ENCODE measurements at regions not wholly inside any gene's neighbourhood (a gene's known extent, or its start where the extent isn't known, plus 50 kb on each side); places are given as distances from the start of the nearest gene placed in this dataset.

DNA sequence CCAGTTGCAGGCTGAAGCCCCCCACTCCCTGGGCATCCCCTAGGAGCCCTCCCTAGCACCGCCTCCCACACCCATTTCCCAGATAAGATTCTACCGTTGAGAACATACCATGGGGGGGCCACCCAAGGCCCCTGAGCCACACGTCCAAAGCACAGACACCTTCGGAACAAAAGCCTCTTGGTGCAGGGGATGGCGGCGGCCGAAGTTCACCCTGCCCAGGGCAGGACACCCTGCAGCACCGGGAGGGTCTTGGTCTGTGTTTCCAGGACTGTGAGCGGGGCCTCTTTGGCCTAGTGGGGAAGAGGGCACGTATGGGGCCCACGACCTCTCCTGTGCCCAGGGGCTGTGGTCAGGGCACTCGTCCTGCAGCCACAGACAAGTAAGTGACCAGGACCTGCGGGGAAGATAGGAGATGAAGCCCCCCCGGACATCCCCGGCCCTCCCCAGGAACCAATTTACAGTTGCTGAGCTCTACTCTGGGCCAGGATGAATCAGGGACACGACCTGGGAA, 154.3 kb upstream of the C14orf180 start:
- TF ChIP-seq, protein P1, sequence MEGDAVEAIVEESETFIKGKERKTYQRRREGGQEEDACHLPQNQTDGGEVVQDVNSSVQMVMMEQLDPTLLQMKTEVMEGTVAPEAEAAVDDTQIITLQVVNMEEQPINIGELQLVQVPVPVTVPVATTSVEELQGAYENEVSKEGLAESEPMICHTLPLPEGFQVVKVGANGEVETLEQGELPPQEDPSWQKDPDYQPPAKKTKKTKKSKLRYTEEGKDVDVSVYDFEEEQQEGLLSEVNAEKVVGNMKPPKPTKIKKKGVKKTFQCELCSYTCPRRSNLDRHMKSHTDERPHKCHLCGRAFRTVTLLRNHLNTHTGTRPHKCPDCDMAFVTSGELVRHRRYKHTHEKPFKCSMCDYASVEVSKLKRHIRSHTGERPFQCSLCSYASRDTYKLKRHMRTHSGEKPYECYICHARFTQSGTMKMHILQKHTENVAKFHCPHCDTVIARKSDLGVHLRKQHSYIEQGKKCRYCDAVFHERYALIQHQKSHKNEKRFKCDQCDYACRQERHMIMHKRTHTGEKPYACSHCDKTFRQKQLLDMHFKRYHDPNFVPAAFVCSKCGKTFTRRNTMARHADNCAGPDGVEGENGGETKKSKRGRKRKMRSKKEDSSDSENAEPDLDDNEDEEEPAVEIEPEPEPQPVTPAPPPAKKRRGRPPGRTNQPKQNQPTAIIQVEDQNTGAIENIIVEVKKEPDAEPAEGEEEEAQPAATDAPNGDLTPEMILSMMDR (IDR thresholded peaks at IDR 0.05; ENCODE audit: control insufficient read depth, extremely low read depth, insufficient read depth) = no peak
- H3K4me3 ChIP-seq (ENCODE audit: low read depth, low read length) = no peak overlapping the region
- no peak for DNase-seq (ENCODE audit: low read depth)

- TF ChIP-seq, protein P1 (IDR thresholded peaks at IDR 0.05; ENCODE audit: control insufficient read depth, extremely low read depth, insufficient read depth) = no peak
- no peak overlapping the region for H3K4me3 ChIP-seq (ENCODE audit: low read depth, low read length)
- no peak for DNase-seq (ENCODE audit: low read depth)
These were observed 153.6 kb upstream of the C14orf180 start for GRCh38 chr14:104425763-104426646.

DNA sequence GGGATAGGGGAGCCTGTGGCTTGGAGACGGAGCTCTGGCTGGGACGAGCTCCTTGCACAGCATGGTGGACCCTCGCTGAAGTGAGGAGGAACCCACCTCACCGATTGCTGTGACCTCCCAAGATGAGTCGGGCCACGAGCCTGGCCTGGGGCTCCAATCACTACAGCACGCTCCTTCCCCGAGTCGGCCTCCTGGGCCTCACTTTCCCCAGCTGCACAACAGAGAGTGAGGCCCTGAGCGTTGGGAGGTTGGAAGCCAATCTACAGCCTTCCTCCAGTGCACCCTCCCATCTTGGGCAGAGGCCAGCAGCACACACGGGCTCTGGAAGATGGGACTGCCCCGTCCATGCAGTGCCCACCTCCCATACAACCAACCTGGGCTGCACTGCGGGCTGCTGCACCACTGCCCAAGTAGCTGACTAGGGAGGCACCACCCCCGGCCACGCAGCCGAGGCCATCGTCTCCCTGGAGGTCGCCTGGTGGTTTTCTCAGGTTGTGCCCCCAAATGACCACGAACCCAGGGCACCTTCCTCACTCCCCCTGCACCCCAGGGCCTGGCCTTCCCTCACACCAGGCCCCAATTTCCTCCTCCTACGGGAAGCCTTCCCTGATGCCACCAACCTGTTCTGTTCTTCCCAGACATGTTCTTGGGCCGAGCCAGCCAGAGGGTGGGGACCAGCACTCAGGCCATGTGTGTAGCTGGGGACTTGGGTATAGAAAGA, 152.3 kb upstream of the C14orf180 start:
- no peak overlapping the region for H3K4me3 ChIP-seq (ENCODE audit: low read depth, low read length)
- TF ChIP-seq, protein P1 (IDR thresholded peaks at IDR 0.05; ENCODE audit: control insufficient read depth, extremely low read depth, insufficient read depth) = no peak
- DNase-seq (ENCODE audit: low read depth) = no peak

- H3K4me3 ChIP-seq (ENCODE audit: low read depth, low read length) = no peak overlapping the region
- DNase-seq (ENCODE audit: low read depth) = no peak
- TF ChIP-seq, protein P1 (IDR thresholded peaks at IDR 0.05; ENCODE audit: control insufficient read depth, extremely low read depth, insufficient read depth) = no peak
These were observed 151.2 kb upstream of the C14orf180 start for GRCh38 chr14:104428333-104428851.

GRCh38 chr14:104428860-104429259, 150.7 kb upstream of the C14orf180 start:
- no peak for DNase-seq (ENCODE audit: low read depth)
- H3K4me3 ChIP-seq (ENCODE audit: low read depth, low read length) = no peak overlapping the region
- TF ChIP-seq, protein P1 (IDR thresholded peaks at IDR 0.05; ENCODE audit: control insufficient read depth, extremely low read depth, insufficient read depth) = no peak

DNA sequence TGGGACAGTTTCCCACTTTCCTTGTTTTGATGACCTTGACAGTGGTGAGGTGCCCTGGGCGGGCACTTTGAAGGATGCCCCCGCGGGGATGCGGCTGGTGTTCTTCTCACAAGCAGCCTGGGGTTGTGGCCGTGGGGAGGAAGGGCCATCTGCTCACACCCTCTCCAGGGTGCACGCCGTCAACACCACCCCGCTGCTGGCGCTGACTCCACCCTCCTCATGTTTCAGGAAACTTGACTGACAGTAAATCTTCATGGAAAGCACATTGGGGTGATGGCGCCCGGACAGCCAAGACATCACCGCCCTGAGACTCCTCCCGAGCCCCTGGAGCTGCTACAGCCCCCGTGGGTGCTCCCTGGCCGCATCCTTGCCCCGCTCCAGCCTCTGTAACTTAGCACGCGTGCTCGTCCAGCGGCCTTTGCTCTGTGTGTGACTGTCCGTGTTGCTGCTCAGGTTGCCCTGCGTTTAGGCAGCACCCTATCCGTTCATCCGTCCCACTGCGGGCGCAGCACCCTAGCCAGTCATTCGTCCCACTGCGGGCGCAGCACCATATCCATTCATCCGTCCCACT, 150.2 kb upstream of the C14orf180 start:
- TF ChIP-seq, protein P1 (IDR thresholded peaks at IDR 0.05; ENCODE audit: control insufficient read depth, extremely low read depth, insufficient read depth) = no peak
- no peak overlapping the region for H3K4me3 ChIP-seq (ENCODE audit: low read depth, low read length)
- DNase-seq (ENCODE audit: low read depth) = no peak

All from LNCaP clone FGC (cell line).